OCI-LY7 (cell line): ENCODE measurements at regions not wholly inside any gene's neighbourhood (a gene's known extent, or its start where the extent isn't known, plus 50 kb on each side); places are given as distances from the start of the nearest gene placed in this dataset.

Experiments used
- CTCF ChIP-seq: fragments of 200-600 bp; sonication (generic); conservative IDR thresholded peaks from 2 replicates; pipeline ENCODE4 v1.5.1; 2014; ENCODE audit warnings: mild to moderate bottlenecking, antibody characterized with exemption, low read length, moderate library complexity, mixed read lengths
- EZH2phosphoT487 ChIP-seq: fragments of 200-600 bp; sonication (generic); IDR thresholded peaks from 2 replicates; pipeline ENCODE4 v1.6.1; 2018; ENCODE audit warnings: low read depth, borderline replicate concordance, mild to moderate bottlenecking, mixed run types, antibody characterized with exemption, low read length, moderate library complexity, mixed read lengths

DNA sequence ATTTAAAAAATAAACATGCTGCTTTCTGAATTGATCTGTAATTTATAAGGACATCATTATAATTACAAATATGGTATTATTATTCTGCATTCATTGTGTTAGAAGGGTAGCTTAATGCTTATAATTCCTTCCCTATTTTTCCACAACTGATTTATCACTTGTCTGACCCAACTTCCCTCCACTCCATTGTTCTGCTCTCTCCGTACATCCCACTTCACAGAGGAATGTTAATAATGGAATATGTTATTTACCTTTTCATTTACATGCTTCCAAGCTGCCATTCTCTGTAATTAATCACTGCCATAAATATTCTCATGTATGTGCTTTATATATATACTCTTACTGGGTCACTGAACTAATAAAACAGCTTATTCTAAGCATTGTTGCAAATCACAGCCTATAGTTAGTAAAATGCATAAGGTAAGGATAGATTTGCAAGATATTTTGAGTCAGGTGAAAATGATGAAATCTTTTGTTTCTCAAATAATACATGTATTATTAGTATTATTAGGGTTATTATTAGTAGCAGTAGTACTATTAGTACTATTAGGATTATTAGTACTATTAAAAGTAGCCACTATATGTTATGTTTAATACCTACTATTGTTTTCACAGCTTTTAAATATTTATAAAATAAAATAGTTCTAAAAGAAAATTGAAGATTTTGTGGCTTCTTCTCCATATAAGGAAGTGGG, 70.6 kb upstream of the NEK7 start:
- no peak for TF ChIP-seq CTCF
- no peak for TF ChIP-seq EZH2phosphoT487
